ENCODE measurements at regions not wholly inside any gene's neighbourhood (a gene's known extent, or its start where the extent isn't known, plus 50 kb on each side); places are given as distances from the start of the nearest gene placed in this dataset.

DNA sequence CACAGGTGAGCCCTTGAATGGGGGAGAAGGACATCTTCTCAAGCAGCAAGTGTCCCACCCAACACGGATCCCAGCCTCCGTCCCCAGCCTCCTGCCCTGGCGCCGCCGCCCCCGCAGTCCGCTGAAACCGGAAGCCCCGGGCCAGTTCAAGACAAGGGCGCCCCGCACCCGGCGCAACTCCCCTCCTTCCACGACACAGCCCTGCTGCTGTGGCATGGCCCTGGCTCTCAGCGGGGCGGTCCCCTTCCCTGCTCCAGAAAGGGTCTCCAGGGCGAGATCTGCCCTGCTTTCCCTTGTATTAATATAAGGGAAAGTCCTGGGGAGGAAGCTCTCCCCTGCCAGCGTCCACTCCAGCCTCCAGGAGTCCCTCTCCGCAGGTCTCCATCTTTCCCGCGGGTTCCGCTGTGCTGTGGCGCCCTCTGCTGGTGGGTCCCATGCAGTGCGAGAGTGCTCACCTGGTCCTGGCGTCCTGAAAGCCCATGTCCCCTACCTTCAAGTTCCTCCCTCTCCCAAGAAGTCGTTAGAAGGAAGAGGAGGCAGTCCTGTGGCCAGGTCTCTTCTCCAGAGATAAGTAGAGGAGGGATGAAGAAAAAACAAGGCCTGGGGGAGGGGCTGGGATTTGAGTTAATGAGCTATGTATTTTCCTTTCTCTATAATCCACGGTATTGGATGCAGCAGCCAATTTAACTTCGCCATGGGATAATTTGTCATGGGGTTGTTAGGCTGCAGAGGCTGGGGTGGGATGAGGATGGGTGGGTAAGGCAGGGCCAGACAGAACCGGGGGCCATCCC lies 176.0 kb downstream of the SMAD2 start:
- in situ Hi-C loops (cut with MboI; ENCODE audit: low sequenced_read_pairs): no loop called here
- no peak for DNase-seq
- Histone ChIP-seq H2BK120ac (ENCODE audit: low read depth, low read length) (no peak overlapping the region), H3K9me3 (ENCODE audit: control insufficient read depth, insufficient read depth, low read length) (no peaks in the 10 kb centered on the region), H3K23ac (ENCODE audit: low read depth, low read length) (no peak overlapping the region), H2AFZ (replicated peaks; ENCODE audit: low read length, poor library complexity) (peak overlapping the region; percentile 23), H2AK5ac (ENCODE audit: low read depth, low read length) (no peak overlapping the region), H2AK9ac (replicated peaks; ENCODE audit: low read depth, low read length, poor library complexity) (no peak overlapping the region), H3K4me1 (ENCODE audit: control insufficient read depth, insufficient read depth, low read length) (no peaks in the 10 kb centered on the region), H4K5ac (ENCODE audit: low read depth, low read length) (no peak overlapping the region), H3K27me3 (ENCODE audit: control insufficient read depth, insufficient read depth, low read length) (no peaks in the 10 kb centered on the region), H2BK5ac (ENCODE audit: low read depth, low read length, poor library complexity, severe bottlenecking) (no peak overlapping the region), H3K9me1 (ENCODE audit: insufficient read depth, low read length) (no peaks in the 10 kb centered on the region), H3K18ac (ENCODE audit: low read depth, low read length) (no peak overlapping the region), H3K4me3 (ENCODE audit: insufficient read depth, low read depth, low read length) (no peak overlapping the region), H4K8ac (ENCODE audit: low read depth in 2 of 2, low read length in 2 of 2) (no peak overlapping the region), H3K27ac (ENCODE audit: insufficient read depth, low read length) (no peak overlapping the region), H3K4ac (ENCODE audit: low read depth, low read length) (no peak overlapping the region), H3K9ac (ENCODE audit: low read depth, low read length) (no peak overlapping the region), H3K4me2 (ENCODE audit: low read depth, low read length) (no peak overlapping the region), H2BK20ac (ENCODE audit: low read depth, low read length) (no peak overlapping the region), H4K20me1 (ENCODE audit: insufficient read depth, low read length) (no peaks in the 10 kb centered on the region), H3K56ac (ENCODE audit: extremely low read depth, insufficient read depth, low read length) (no peak overlapping the region), H4K91ac (ENCODE audit: insufficient read depth, low read depth, low read length) (no peak overlapping the region), H2BK15ac (ENCODE audit: low read depth, low read length) (no peak overlapping the region), H3K36me3 (ENCODE audit: control insufficient read depth, insufficient read depth, low read length) (no peaks in the 10 kb centered on the region), H3K79me1 (ENCODE audit: low read depth in 1 of 2, low read length in 2 of 2) (no peaks in the 10 kb centered on the region), H3K14ac (replicated peaks; ENCODE audit: low read depth, low read length) (no peak overlapping the region)
- TF ChIP-seq RAD21 (IDR thresholded peaks at IDR 0.05; ENCODE audit: low read length) (peak; percentile 33; the same call in 1 of the 2 replicates), NFE2L2 (IDR thresholded peaks at IDR 0.05; ENCODE audit: low read depth, low read length) (no peak), RFX5 (IDR thresholded peaks at IDR 0.05; ENCODE audit: low read depth, low read length) (no peak), BHLHE40 (IDR thresholded peaks at IDR 0.05; ENCODE audit: low read depth, low read length) (no peak), FOS (IDR thresholded peaks at IDR 0.05; ENCODE audit: low read depth, low read length) (no peak)
- TF ChIP-seq, protein P1, sequence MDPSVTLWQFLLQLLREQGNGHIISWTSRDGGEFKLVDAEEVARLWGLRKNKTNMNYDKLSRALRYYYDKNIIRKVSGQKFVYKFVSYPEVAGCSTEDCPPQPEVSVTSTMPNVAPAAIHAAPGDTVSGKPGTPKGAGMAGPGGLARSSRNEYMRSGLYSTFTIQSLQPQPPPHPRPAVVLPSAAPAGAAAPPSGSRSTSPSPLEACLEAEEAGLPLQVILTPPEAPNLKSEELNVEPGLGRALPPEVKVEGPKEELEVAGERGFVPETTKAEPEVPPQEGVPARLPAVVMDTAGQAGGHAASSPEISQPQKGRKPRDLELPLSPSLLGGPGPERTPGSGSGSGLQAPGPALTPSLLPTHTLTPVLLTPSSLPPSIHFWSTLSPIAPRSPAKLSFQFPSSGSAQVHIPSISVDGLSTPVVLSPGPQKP (IDR thresholded peaks at IDR 0.05; ENCODE audit: borderline replicate concordance, low read depth, low read length): no peak
- TF ChIP-seq, protein P2, sequence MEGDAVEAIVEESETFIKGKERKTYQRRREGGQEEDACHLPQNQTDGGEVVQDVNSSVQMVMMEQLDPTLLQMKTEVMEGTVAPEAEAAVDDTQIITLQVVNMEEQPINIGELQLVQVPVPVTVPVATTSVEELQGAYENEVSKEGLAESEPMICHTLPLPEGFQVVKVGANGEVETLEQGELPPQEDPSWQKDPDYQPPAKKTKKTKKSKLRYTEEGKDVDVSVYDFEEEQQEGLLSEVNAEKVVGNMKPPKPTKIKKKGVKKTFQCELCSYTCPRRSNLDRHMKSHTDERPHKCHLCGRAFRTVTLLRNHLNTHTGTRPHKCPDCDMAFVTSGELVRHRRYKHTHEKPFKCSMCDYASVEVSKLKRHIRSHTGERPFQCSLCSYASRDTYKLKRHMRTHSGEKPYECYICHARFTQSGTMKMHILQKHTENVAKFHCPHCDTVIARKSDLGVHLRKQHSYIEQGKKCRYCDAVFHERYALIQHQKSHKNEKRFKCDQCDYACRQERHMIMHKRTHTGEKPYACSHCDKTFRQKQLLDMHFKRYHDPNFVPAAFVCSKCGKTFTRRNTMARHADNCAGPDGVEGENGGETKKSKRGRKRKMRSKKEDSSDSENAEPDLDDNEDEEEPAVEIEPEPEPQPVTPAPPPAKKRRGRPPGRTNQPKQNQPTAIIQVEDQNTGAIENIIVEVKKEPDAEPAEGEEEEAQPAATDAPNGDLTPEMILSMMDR (conservative IDR thresholded peaks at IDR 0.05; ENCODE audit: low read depth, low read length): peak; percentile 49
- POLR2A ChIA-PET (ENCODE audit: unreplicated experiment): no interaction called here
- 71% methylated on average over 8 of the region's 29 CpGs; no CpG with 5 or more reads in 1 of the 2 experiments for whole genome bisulfite sequencing, 2 experiments (ENCODE audit: extremely low coverage in 2 of 2, insufficient read length in 1 of 2)
- dilution Hi-C loops (cut with HindIII; ENCODE audit: low sequenced_read_pairs, unreplicated experiment): no loop called here
- intact Hi-C loops (cut with micrococcal nuclease): loop anchor here (5.0 kb wide), 1 partner anchor 472 kb away; no protein-coding TSS in a partner anchor
- CTCF ChIA-PET: interaction anchor here (0.8 to 1.0 kb wide), 2 partner anchors 16 to 539 kb away, joined by 3 to 5 read pairs; no protein-coding TSS in a partner anchor
- no TSS peak for BruUV-seq (replicated peaks)
- ATAC-seq (ENCODE audit: low read depth): no peak
